IMR-90 (cell line): ENCODE measurements at regions not wholly inside any gene's neighbourhood (a gene's known extent, or its start where the extent isn't known, plus 50 kb on each side); places are given as distances from the start of the nearest gene placed in this dataset.

Experiments
- ATAC-seq: fragments of 200-7000 bp; cut with Tn5 transposase; 2 replicates; pipeline ENCODE4 v1.9.1; 2020; ENCODE audit warnings: low read depth, mild to moderate bottlenecking, moderate library complexity
- BruUV-seq: library from RNA; stranded (reverse); fragments of 400-500 nt; replicated peaks from 2 replicates; lab custom pipeline; 2021; lab: Mats Ljungman, UMichigan
- CTCF ChIA-PET: fragments of 300-600 bp; formaldehyde crosslinking; extraction: SDS; loops from one replicate; lab custom pipeline; 2021; ENCODE audit warnings: antibody characterized with exemption; lab: Yijun Ruan, JAX
- POLR2A ChIA-PET: fragments of 300-600 bp; sonication (Branson Sonifier 250); formaldehyde crosslinking; loops from one replicate; lab custom pipeline; 2022; ENCODE audit warnings: antibody characterized with exemption; ENCODE audit not compliant: unreplicated experiment; lab: Charles Lee
- DNase-seq: peaks from one replicate; pipeline ENCODE4 v3.0.0; 2013
- H2AFZ ChIP-seq: replicated peaks from 2 replicates; pipeline ENCODE3; 2013; ENCODE audit warnings: low read length, mild to moderate bottlenecking; ENCODE audit not compliant: poor library complexity
- H2AK5ac ChIP-seq: 2 replicates; pipeline ENCODE4 v1.6.1; 2013; ENCODE audit warnings: low read depth, low read length, inconsistent platforms
- H2AK9ac ChIP-seq: replicated peaks from 2 replicates; pipeline ENCODE3; 2013; ENCODE audit warnings: mild to moderate bottlenecking, low read depth, low read length, moderate library complexity; ENCODE audit not compliant: poor library complexity
- H2BK120ac ChIP-seq: 2 replicates; pipeline ENCODE4 v1.6.1; 2013; ENCODE audit warnings: low read depth, low read length, inconsistent platforms
- H2BK15ac ChIP-seq: 3 replicates; pipeline ENCODE4 v1.6.1; 2013; ENCODE audit warnings: low read depth, low read length, inconsistent platforms
- H2BK20ac ChIP-seq: 2 replicates; pipeline ENCODE4 v1.6.1; 2013; ENCODE audit warnings: low read depth, mild to moderate bottlenecking, inconsistent platforms, low read length, moderate library complexity
- H2BK5ac ChIP-seq: 2 replicates; pipeline ENCODE4 v1.6.1; 2013; ENCODE audit warnings: mild to moderate bottlenecking, low read depth, low read length, inconsistent platforms; ENCODE audit not compliant: poor library complexity, severe bottlenecking
- H3K14ac ChIP-seq: replicated peaks from 2 replicates; pipeline ENCODE4 v1.6.1; 2013; ENCODE audit warnings: low read depth, low read length, inconsistent platforms
- H3K18ac ChIP-seq: 2 replicates; pipeline ENCODE4 v1.6.1; 2013; ENCODE audit warnings: low read depth, low read length, control low read depth
- H3K23ac ChIP-seq: 2 replicates; pipeline ENCODE4 v1.6.1; 2013; ENCODE audit warnings: low read depth, low read length, inconsistent platforms
- H3K27ac ChIP-seq: 2 replicates; pipeline ENCODE4 v1.5.1; 2013; ENCODE audit warnings: mild to moderate bottlenecking, control low read depth, low read length; ENCODE audit not compliant: insufficient read depth
- H3K27me3 ChIP-seq: 2 replicates; pipeline ENCODE4 v1.6.1; 2013; ENCODE audit warnings: low read length; ENCODE audit not compliant: control insufficient read depth, insufficient read depth
- H3K36me3 ChIP-seq: 2 replicates; pipeline ENCODE4 v1.6.1; 2013; ENCODE audit warnings: low read length, mixed read lengths; ENCODE audit not compliant: control insufficient read depth, insufficient read depth
- H3K4ac ChIP-seq: 2 replicates; pipeline ENCODE4 v1.6.1; 2013; ENCODE audit warnings: low read depth, low read length, inconsistent platforms
- H3K4me1 ChIP-seq: 2 replicates; pipeline ENCODE4 v1.6.1; 2013; ENCODE audit warnings: low read length, mixed read lengths; ENCODE audit not compliant: control insufficient read depth, insufficient read depth
- H3K4me2 ChIP-seq: 2 replicates; pipeline ENCODE4 v1.6.1; 2013; ENCODE audit warnings: low read depth, mild to moderate bottlenecking, control low read depth, low read length, moderate library complexity
- H3K4me3 ChIP-seq: 2 replicates; pipeline ENCODE4 v1.5.1; 2013; ENCODE audit warnings: low read depth, mild to moderate bottlenecking, control low read depth, low read length, moderate library complexity; ENCODE audit not compliant: insufficient read depth
- H3K56ac ChIP-seq: 2 replicates; pipeline ENCODE4 v1.6.1; 2013; ENCODE audit warnings: low read length, inconsistent platforms; ENCODE audit not compliant: insufficient read depth; ENCODE audit errors: extremely low read depth
- H3K79me1 ChIP-seq, 2 experiments: 2 replicates each; pipeline ENCODE4 v1.6.1; 2013; ENCODE audit warnings: low read length in 2 of 2, inconsistent platforms in 1 of 2, low read depth in 1 of 2
- H3K9ac ChIP-seq: 2 replicates; pipeline ENCODE4 v1.6.1; 2013; ENCODE audit warnings: low read depth, low read length, control low read depth
- H3K9me1 ChIP-seq: 2 replicates; pipeline ENCODE4 v1.6.1; 2013; ENCODE audit warnings: low read length, inconsistent platforms; ENCODE audit not compliant: insufficient read depth
- H3K9me3 ChIP-seq: 2 replicates; pipeline ENCODE4 v1.6.1; 2013; ENCODE audit warnings: low read length; ENCODE audit not compliant: control insufficient read depth, insufficient read depth
- H4K20me1 ChIP-seq: 2 replicates; pipeline ENCODE4 v1.6.1; 2013; ENCODE audit warnings: low read length, inconsistent platforms; ENCODE audit not compliant: insufficient read depth
- H4K5ac ChIP-seq: 2 replicates; pipeline ENCODE4 v1.6.1; 2013; ENCODE audit warnings: mild to moderate bottlenecking, low read depth, low read length, control low read depth
- H4K8ac ChIP-seq, 2 experiments: 2 replicates each; pipeline ENCODE4 v1.6.1; 2013; ENCODE audit warnings: low read depth in 2 of 2, low read length in 2 of 2, control low read depth in 1 of 2, inconsistent platforms in 1 of 2
- H4K91ac ChIP-seq: 2 replicates; pipeline ENCODE4 v1.6.1; 2013; ENCODE audit warnings: low read depth, low read length, inconsistent platforms; ENCODE audit not compliant: insufficient read depth
- CHD1 ChIP-seq: IDR thresholded peaks from 2 replicates; pipeline ENCODE4 v1.6.1; 2012; ENCODE audit warnings: low read depth, low read length, improper control_type of control experiment
- CTCF ChIP-seq: conservative IDR thresholded peaks from 2 replicates; pipeline ENCODE4 v1.5.1; 2012; ENCODE audit warnings: mild to moderate bottlenecking, low read depth, low read length, improper control_type of control experiment
- ELK1 ChIP-seq: fragments of 150-350 bp; IDR thresholded peaks from 2 replicates; pipeline ENCODE4 v1.6.1; 2016; ENCODE audit warnings: low read depth, mild to moderate bottlenecking, low read length, moderate library complexity, borderline replicate concordance
- FOS ChIP-seq: fragments of 150-350 bp; IDR thresholded peaks from 2 replicates; pipeline ENCODE4 v1.6.1; 2016; ENCODE audit warnings: low read depth, low read length
- MAZ ChIP-seq: IDR thresholded peaks from 2 replicates; pipeline ENCODE4 v1.6.1; 2012; ENCODE audit warnings: low read depth, mild to moderate bottlenecking, low read length, improper control_type of control experiment, moderate library complexity, borderline replicate concordance
- MXI1 ChIP-seq: IDR thresholded peaks from 2 replicates; pipeline ENCODE4 v1.6.1; 2012; ENCODE audit warnings: low read depth, mild to moderate bottlenecking, low read length, moderate library complexity, borderline replicate concordance
- NFE2L2 ChIP-seq: fragments of 150-350 bp; IDR thresholded peaks from 2 replicates; pipeline ENCODE4 v1.6.1; 2016; ENCODE audit warnings: low read depth, mild to moderate bottlenecking, low read length
- POLR2A ChIP-seq: IDR thresholded peaks from 2 replicates; pipeline ENCODE4 v1.6.1; 2012; ENCODE audit warnings: mild to moderate bottlenecking, low read depth, low read length
- RAD21 ChIP-seq: IDR thresholded peaks from 2 replicates; pipeline ENCODE4 v1.6.1; 2012; ENCODE audit warnings: low read length, improper control_type of control experiment
- RCOR1 ChIP-seq: IDR thresholded peaks from 2 replicates; pipeline ENCODE4 v1.6.1; 2012; ENCODE audit warnings: mild to moderate bottlenecking, low read length, improper control_type of control experiment; ENCODE audit not compliant: insufficient replicate concordance
- RFX5 ChIP-seq: IDR thresholded peaks from 2 replicates; pipeline ENCODE4 v1.8.0; 2012; ENCODE audit warnings: low read depth, mild to moderate bottlenecking, low read length, moderate library complexity
- USF2 ChIP-seq: fragments of 150-350 bp; IDR thresholded peaks from 2 replicates; pipeline ENCODE4 v1.6.1; 2017; ENCODE audit warnings: mild to moderate bottlenecking, antibody characterized with exemption, low read length, low read depth
- WGBS, 2 experiments: methylation state at CpG; one replicate each; pipeline versions ENCODE4 v1.1.5 to v1.1.7; 2013; ENCODE audit warnings: missing lambda C conversion rate in 2 of 2; ENCODE audit not compliant: insufficient read length in 1 of 2; ENCODE audit errors: extremely low coverage in 2 of 2; 5-methylcytosine and 5-hydroxymethylcytosine counted together
- dilution Hi-C: fragments of 300-500 bp; cut with HindIII; formaldehyde crosslinking; loops from one replicate; pipeline ENCODE4 v1.14.3; 2018; ENCODE audit warnings: low sequenced_read_pairs; ENCODE audit not compliant: unreplicated experiment
- in situ Hi-C: fragments of 300-500 bp; cut with MboI; formaldehyde crosslinking; loops from 3 replicates; pipeline ENCODE4 v1.14.3; 2019; ENCODE audit warnings: low sequenced_read_pairs, inconsistent platforms, mixed read lengths
- intact Hi-C: fragments of 100-400 bp; cut with micrococcal nuclease; formaldehyde crosslinking; loops from 2 replicates; pipeline ENCODE4 v1.10.0; 2022

- no peak overlapping the region for H3K56ac ChIP-seq
- H2BK20ac ChIP-seq, result no peak overlapping the region
- H4K20me1 ChIP-seq, result no peaks in the 10 kb centered on the region
- H2BK5ac ChIP-seq, result no peak overlapping the region
- no peaks in the 10 kb centered on the region for H3K9me1 ChIP-seq
- H3K9me3 ChIP-seq, result peaks cover 2% of the 10 kb centered on the region
- H3K27ac ChIP-seq, result no peak overlapping the region
- H3K14ac ChIP-seq, result no peak overlapping the region
- H2AK5ac ChIP-seq, result no peak overlapping the region
- no CpG with 5 or more reads among the region's 17 CpGs for WGBS, 2 experiments
- intact Hi-C loops (no loop called here), in situ Hi-C loops (no loop called here), dilution Hi-C loops (no loop called here)
- POLR2A ChIA-PET, result no interaction called here
- no peak overlapping the region for H3K4me3 ChIP-seq
- DNase-seq (no peak), ATAC-seq (no peak)
- no peaks in the 10 kb centered on the region for H3K4me1 ChIP-seq
- CTCF ChIA-PET, result no interaction called here
- no peak overlapping the region for H3K23ac ChIP-seq
- H2AK9ac ChIP-seq, result no peak overlapping the region
- no peak overlapping the region for H3K9ac ChIP-seq
- H3K79me1 ChIP-seq, result no peaks in the 10 kb centered on the region
- TF ChIP-seq MXI1 (no peak), RCOR1 (no peak), RAD21 (no peak), MAZ (no peak), FOS (no peak), CTCF (no peak), POLR2A (no peak), NFE2L2 (no peak), USF2 (no peak), CHD1 (no peak), ELK1 (no peak), RFX5 (no peak)
- no peak overlapping the region for H3K4ac ChIP-seq
- H2BK120ac ChIP-seq, result no peak overlapping the region
- no peaks in the 10 kb centered on the region for H3K36me3 ChIP-seq
- H2AFZ ChIP-seq, result no peak overlapping the region
- H4K5ac ChIP-seq, result no peak overlapping the region
- no peak overlapping the region for H2BK15ac ChIP-seq
- H3K27me3 ChIP-seq, result no peaks in the 10 kb centered on the region
- H3K4me2 ChIP-seq, result no peak overlapping the region
- no peak overlapping the region for H4K8ac ChIP-seq
- H4K91ac ChIP-seq, result no peak overlapping the region
- H3K18ac ChIP-seq, result no peak overlapping the region
- BruUV-seq, result no TSS peak
Observed at GRCh38 chr10:129055986-129056385, 411.1 kb upstream of the MGMT start.
